DND-41 (cell line): ENCODE measurements at regions not wholly inside any gene's neighbourhood (a gene's known extent, or its start where the extent isn't known, plus 50 kb on each side); places are given as distances from the start of the nearest gene placed in this dataset.

ENCODE experiments used
- EZH2 ChIP-seq: IDR thresholded peaks from 3 replicates; pipeline ENCODE4 v1.6.1; 2012; ENCODE audit warnings: borderline replicate concordance, low read depth, mild to moderate bottlenecking, moderate library complexity, low read length, inconsistent platforms; ENCODE audit not compliant: severe bottlenecking
- TF ChIP-seq, protein P1 (sequence below): IDR thresholded peaks from 2 replicates; pipeline ENCODE4 v1.5.1; 2012; ENCODE audit warnings: borderline replicate concordance, low read length, moderate library complexity, mild to moderate bottlenecking; ENCODE audit not compliant: poor library complexity, severe bottlenecking; ENCODE audit errors: extremely low read depth

DNA sequence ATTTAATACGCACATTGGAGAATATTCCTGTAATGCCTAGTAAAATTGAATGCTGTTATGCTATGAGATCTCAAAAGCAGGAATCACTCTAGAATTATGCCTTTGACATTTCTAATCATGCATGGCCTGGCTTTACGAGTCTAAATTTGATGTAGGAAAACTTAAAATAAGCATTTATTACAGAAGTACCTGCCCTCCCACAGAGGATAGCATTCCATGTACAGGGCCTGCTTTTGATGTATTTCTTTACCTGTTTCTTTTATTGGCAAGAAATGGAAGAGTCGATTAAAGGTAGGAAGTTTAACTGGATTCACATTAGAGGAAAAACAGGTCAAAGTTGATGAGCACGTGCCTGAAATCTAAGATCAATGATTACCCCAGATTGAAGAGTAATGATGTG is 219.5 kb downstream of the PCDH7 start:
- TF ChIP-seq, protein P1, sequence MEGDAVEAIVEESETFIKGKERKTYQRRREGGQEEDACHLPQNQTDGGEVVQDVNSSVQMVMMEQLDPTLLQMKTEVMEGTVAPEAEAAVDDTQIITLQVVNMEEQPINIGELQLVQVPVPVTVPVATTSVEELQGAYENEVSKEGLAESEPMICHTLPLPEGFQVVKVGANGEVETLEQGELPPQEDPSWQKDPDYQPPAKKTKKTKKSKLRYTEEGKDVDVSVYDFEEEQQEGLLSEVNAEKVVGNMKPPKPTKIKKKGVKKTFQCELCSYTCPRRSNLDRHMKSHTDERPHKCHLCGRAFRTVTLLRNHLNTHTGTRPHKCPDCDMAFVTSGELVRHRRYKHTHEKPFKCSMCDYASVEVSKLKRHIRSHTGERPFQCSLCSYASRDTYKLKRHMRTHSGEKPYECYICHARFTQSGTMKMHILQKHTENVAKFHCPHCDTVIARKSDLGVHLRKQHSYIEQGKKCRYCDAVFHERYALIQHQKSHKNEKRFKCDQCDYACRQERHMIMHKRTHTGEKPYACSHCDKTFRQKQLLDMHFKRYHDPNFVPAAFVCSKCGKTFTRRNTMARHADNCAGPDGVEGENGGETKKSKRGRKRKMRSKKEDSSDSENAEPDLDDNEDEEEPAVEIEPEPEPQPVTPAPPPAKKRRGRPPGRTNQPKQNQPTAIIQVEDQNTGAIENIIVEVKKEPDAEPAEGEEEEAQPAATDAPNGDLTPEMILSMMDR = no peak
- TF ChIP-seq EZH2 = no peak
